ENCODE measurements at regions not wholly inside any gene's neighbourhood (a gene's known extent, or its start where the extent isn't known, plus 50 kb on each side); places are given as distances from the start of the nearest gene placed in this dataset.
A peak's percentile ranks its signal among the peaks of the same experiment; 100 is the strongest.

DNA sequence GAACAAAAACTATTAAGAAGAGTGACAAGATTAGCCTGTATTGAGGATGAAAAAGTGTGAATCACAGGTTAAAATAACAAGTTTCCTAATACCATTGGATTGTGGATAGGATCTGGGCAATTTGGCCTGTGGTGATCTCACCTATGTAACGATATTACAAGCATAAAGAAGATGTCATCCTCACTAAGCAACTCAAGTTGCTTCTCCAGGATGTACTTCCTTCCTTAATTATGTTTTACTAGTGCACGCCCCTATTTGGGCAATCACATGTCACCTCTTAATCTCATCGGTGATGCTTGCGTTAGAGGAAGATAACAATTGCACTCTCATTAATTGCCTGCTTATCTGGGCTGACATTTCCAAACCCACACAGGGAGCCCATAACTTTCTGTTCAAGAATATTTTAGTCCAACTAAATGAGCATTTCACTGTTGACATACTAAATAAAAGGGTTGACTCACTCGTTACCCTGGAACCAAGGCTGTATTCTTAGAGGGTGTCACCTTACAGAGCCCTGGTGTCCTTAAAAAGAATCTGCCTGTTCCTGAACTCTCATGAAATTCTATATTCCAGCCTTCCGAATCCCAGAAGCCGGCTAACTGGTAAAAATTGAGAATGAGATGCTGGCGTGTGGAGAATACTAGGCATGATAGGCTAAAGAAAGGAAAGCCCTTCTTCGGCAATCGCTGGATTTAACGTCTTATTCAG is 88.2 kb upstream of the ATXN1 start (continued):
- no peak for TF ChIP-seq CUX1 (CRISPR knock-in tag; IDR thresholded peaks at IDR 0.05)
- TF ChIP-seq, protein P1, sequence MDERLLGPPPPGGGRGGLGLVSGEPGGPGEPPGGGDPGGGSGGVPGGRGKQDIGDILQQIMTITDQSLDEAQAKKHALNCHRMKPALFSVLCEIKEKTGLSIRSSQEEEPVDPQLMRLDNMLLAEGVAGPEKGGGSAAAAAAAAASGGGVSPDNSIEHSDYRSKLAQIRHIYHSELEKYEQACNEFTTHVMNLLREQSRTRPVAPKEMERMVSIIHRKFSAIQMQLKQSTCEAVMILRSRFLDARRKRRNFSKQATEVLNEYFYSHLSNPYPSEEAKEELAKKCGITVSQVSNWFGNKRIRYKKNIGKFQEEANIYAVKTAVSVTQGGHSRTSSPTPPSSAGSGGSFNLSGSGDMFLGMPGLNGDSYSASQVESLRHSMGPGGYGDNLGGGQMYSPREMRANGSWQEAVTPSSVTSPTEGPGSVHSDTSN (CRISPR knock-in tag; IDR thresholded peaks at IDR 0.05; ENCODE audit: low read depth) = no peak
- TF ChIP-seq, protein P1 (tag; conservative IDR thresholded peaks at IDR 0.05; ENCODE audit: low read depth) = 0 out of 2 replicates have a peak, but pooled peaks have one; percentile 25
- peak; percentile 53; the same call in 1 of the 2 replicates for TF ChIP-seq FOSL1 (tag; conservative IDR thresholded peaks at IDR 0.05)
- TF ChIP-seq, protein P2, sequence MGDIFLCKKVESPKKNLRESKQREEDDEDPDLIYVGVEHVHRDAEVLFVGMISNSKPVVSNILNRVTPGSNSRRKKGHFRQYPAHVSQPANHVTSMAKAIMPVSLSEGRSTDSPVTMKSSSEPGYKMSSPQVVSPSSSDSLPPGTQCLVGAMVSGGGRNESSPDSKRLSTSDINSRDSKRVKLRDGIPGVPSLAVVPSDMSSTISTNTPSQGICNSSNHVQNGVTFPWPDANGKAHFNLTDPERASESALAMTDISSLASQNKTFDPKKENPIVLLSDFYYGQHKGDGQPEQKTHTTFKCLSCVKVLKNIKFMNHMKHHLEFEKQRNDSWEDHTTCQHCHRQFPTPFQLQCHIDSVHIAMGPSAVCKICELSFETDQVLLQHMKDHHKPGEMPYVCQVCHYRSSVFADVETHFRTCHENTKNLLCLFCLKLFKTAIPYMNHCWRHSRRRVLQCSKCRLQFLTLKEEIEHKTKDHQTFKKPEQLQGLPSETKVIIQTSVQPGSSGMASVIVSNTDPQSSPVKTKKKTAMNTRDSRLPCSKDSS (IDR thresholded peaks at IDR 0.05; ENCODE audit: low read depth, partially characterized antibody) = no peak
- TF ChIP-seq CTBP1 (IDR thresholded peaks at IDR 0.05; ENCODE audit: borderline replicate concordance) = no peak
- TF ChIP-seq REST (IDR thresholded peaks at IDR 0.05; ENCODE audit: borderline replicate concordance) = no peak
- TF ChIP-seq REST (CRISPR knock-in tag; IDR thresholded peaks at IDR 0.05; ENCODE audit: low read depth) = no peak
- no peak for TF ChIP-seq KLF6 (CRISPR knock-in tag; IDR thresholded peaks at IDR 0.05; ENCODE audit: borderline replicate concordance)

All from K562 (cell line).